PC-9 (cell line): ENCODE measurements at regions not wholly inside any gene's neighbourhood (a gene's known extent, or its start where the extent isn't known, plus 50 kb on each side); places are given as distances from the start of the nearest gene placed in this dataset.

ENCODE experiments used
- BruUV-seq: library from RNA; stranded (reverse); fragments of 400-500 nt; replicated peaks from 2 replicates; lab custom pipeline; 2021; lab: Mats Ljungman, UMichigan
- CTCF ChIA-PET: fragments of 300-600 bp; sonication (Branson Sonifier 250); formaldehyde crosslinking; loops from one replicate; lab custom pipeline; 2022; ENCODE audit warnings: antibody characterized with exemption; lab: Charles Lee
- POLR2A ChIA-PET: fragments of 300-600 bp; sonication (Branson Sonifier 250); formaldehyde crosslinking; loops from one replicate; lab custom pipeline; 2022; ENCODE audit warnings: antibody characterized with exemption; ENCODE audit not compliant: unreplicated experiment; lab: Charles Lee
- DNase-seq, 2 experiments: peaks; one replicate each; pipeline versions ENCODE4 v3.0.0 to v3.0.0-alpha.2; 2015 to 2022; ENCODE audit warnings: mixed read lengths in 1 of 2
- H2AFZ ChIP-seq: fragments of 200-600 bp; sonication (generic); 2 replicates; pipeline ENCODE4 v1.8.1; 2017; ENCODE audit warnings: antibody characterized with exemption
- H3F3A ChIP-seq: fragments of 200-600 bp; sonication (generic); 2 replicates; pipeline ENCODE4 v1.8.1; 2017; ENCODE audit warnings: antibody characterized with exemption, mild to moderate bottlenecking, low read depth; ENCODE audit not compliant: insufficient read depth
- H3K27ac ChIP-seq: fragments of 200-600 bp; sonication (generic); 2 replicates; pipeline ENCODE4 v1.6.1; 2016; ENCODE audit warnings: mixed run types
- H3K27me3 ChIP-seq: fragments of 200-600 bp; sonication (generic); 2 replicates; pipeline ENCODE4 v1.6.1; 2016; ENCODE audit warnings: low read depth, mixed run types; ENCODE audit not compliant: insufficient read depth
- H3K36me3 ChIP-seq: fragments of 200-600 bp; sonication (generic); 2 replicates; pipeline ENCODE4 v1.6.1; 2016; ENCODE audit warnings: low read depth, mixed run types
- H3K4me1 ChIP-seq: fragments of 200-600 bp; sonication (generic); replicated peaks from 2 replicates; pipeline ENCODE4 v1.6.1; 2016; ENCODE audit warnings: mixed run types; ENCODE audit not compliant: insufficient read depth
- H3K4me2 ChIP-seq: fragments of 200-600 bp; sonication (generic); 2 replicates; pipeline ENCODE4 v1.6.1; 2017; ENCODE audit warnings: mixed run types
- H3K4me3 ChIP-seq: fragments of 200-600 bp; sonication (generic); 2 replicates; pipeline ENCODE4 v1.6.1; 2016; ENCODE audit warnings: mixed run types
- H3K79me2 ChIP-seq: fragments of 200-600 bp; sonication (generic); 2 replicates; pipeline ENCODE4 v1.6.1; 2017; ENCODE audit warnings: low read depth, mixed run types
- H3K9me2 ChIP-seq: fragments of 200-600 bp; sonication (generic); 2 replicates; pipeline ENCODE4 v1.8.1; 2017; ENCODE audit warnings: mild to moderate bottlenecking; ENCODE audit not compliant: insufficient read depth
- H3K9me3 ChIP-seq: fragments of 200-600 bp; sonication (generic); 2 replicates; pipeline ENCODE4 v1.8.1; 2016; ENCODE audit warnings: low read depth; ENCODE audit not compliant: insufficient read depth
- H4K20me1 ChIP-seq: fragments of 200-600 bp; sonication (generic); 2 replicates; pipeline ENCODE4 v1.8.1; 2017; ENCODE audit not compliant: insufficient read depth
- EZH2 ChIP-seq: fragments of 200-600 bp; sonication (generic); IDR thresholded peaks from 2 replicates; pipeline ENCODE4 v1.8.0; 2017; ENCODE audit warnings: antibody characterized with exemption, low read depth
- intact Hi-C: fragments of 100-400 bp; cut with micrococcal nuclease; formaldehyde crosslinking; loops from one replicate; pipeline ENCODE4 v1.10.0; 2022; ENCODE audit not compliant: unreplicated experiment
- TF ChIP-seq, protein P1 (sequence below): fragments of 200-600 bp; sonication (generic); conservative IDR thresholded peaks from 2 replicates; pipeline ENCODE4 v1.6.1; 2017; ENCODE audit warnings: mixed run types, antibody characterized with exemption, mild to moderate bottlenecking, moderate library complexity

DNA sequence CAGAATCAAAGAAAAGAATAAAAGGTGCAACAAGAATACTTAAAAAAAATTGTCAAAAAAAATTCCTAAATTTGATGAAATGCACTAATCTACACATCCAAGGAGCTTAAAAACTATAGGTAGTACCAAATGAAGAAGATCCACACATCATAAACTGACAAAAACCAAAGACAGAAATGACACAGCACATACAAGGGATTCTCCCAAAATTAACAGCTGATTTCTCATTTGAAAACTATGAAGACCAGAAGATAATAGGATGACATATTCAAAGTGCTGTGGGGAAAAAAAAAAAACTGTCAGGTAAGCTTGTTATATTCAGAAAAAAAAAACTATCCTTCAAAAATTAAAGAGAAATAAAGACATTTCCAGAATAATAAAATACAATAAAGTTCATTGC lies 618.2 kb downstream of the TNS3 start:
- no peak overlapping the region for H3K4me2 ChIP-seq
- H3K27me3 ChIP-seq: no peaks in the 10 kb centered on the region
- H3F3A ChIP-seq: no peaks in the 10 kb centered on the region
- peaks cover 4% of the 10 kb centered on the region for H3K4me1 ChIP-seq
- H3K79me2 ChIP-seq: no peaks in the 10 kb centered on the region
- DNase-seq: no peak
- BruUV-seq: no TSS peak
- POLR2A ChIA-PET: no interaction called here
- H2AFZ ChIP-seq: no peak overlapping the region
- no peaks in the 10 kb centered on the region for H4K20me1 ChIP-seq
- H3K9me3 ChIP-seq: peaks cover 29% of the 10 kb centered on the region; the same call in 1 of the 2 replicates
- intact Hi-C loops: no loop called here
- H3K9me2 ChIP-seq: no peaks in the 10 kb centered on the region
- no peaks in the 10 kb centered on the region for H3K36me3 ChIP-seq
- CTCF ChIA-PET: no interaction called here
- no peak for TF ChIP-seq EZH2
- TF ChIP-seq, protein P1, sequence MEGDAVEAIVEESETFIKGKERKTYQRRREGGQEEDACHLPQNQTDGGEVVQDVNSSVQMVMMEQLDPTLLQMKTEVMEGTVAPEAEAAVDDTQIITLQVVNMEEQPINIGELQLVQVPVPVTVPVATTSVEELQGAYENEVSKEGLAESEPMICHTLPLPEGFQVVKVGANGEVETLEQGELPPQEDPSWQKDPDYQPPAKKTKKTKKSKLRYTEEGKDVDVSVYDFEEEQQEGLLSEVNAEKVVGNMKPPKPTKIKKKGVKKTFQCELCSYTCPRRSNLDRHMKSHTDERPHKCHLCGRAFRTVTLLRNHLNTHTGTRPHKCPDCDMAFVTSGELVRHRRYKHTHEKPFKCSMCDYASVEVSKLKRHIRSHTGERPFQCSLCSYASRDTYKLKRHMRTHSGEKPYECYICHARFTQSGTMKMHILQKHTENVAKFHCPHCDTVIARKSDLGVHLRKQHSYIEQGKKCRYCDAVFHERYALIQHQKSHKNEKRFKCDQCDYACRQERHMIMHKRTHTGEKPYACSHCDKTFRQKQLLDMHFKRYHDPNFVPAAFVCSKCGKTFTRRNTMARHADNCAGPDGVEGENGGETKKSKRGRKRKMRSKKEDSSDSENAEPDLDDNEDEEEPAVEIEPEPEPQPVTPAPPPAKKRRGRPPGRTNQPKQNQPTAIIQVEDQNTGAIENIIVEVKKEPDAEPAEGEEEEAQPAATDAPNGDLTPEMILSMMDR: no peak
- no peak overlapping the region for H3K27ac ChIP-seq
- no peak overlapping the region for H3K4me3 ChIP-seq

DNA sequence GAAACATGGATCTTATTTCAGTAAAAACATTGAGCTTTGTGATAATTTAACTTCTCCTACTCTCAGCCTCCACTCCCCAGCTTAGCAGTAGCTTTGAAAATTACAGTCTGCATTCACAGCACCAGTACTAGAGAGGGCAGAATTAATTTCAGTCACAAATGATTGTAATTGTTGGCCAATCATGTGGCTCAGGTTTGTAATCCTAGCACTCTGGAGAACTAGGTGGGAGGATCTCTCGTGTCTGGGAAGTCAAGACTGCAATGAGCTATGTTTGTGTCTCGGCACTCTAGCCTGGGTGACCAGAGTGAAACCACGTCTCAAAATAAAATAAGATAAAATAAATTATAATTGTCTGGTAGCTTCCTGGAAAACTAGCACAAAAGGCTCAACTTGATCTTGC lies 620.9 kb downstream of the TNS3 start:
- Histone ChIP-seq H3K9me2 (no peaks in the 10 kb centered on the region), H3K79me2 (no peaks in the 10 kb centered on the region), H3K9me3 (peaks cover 21% of the 10 kb centered on the region; the same call in 1 of the 2 replicates), H3K27ac (no peak overlapping the region), H3F3A (no peaks in the 10 kb centered on the region), H2AFZ (no peak overlapping the region), H4K20me1 (no peaks in the 10 kb centered on the region), H3K27me3 (no peaks in the 10 kb centered on the region), H3K4me3 (no peak overlapping the region), H3K4me1 (no peaks in the 10 kb centered on the region), H3K36me3 (no peaks in the 10 kb centered on the region), H3K4me2 (no peak overlapping the region)
- ChIA-PET CTCF (interaction anchor here (0.5 to 0.6 kb wide), 2 partner anchors 12 to 52 kb away, joined by 3 to 6 read pairs; no protein-coding TSS in a partner anchor), POLR2A (interaction anchor here (0.7 kb wide), 1 partner anchor 392 kb away, joined by 4 read pairs; no protein-coding TSS in a partner anchor)
- intact Hi-C loops: no loop called here
- no TSS peak for BruUV-seq
- TF ChIP-seq EZH2: no peak
- TF ChIP-seq, protein P1: no peak
- DNase-seq: no peak

DNA sequence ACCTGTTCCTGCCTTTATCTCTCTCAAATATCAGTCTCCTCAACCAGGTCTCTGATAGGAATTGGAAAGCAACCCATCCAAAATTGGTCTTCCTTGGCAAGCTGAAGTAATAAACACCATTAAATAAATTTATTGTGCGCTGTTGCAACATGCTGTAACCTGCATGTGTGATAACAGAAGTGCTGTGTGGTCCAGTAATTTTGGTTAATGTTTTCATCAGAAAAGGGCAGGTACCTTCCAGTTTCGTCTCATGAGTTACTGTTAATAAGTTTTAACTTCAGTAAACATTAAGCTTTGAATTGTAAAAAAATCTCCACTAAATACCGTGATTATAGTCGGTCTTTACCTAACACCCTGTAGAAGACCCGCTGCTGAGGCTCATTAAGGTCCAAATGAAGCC lies 624.7 kb downstream of the TNS3 start:
- Histone ChIP-seq H4K20me1 (no peaks in the 10 kb centered on the region), H3K9me2 (no peaks in the 10 kb centered on the region)
- intact Hi-C loops: no loop called here

More for the DNA sequence above, 624.7 kb downstream of the TNS3 start:
- H3K4me3 ChIP-seq: no peak overlapping the region
- H3K4me2 ChIP-seq: no peak overlapping the region
- no peaks in the 10 kb centered on the region for H3K79me2 ChIP-seq
- CTCF ChIA-PET: no interaction called here
- no peaks in the 10 kb centered on the region for H3K36me3 ChIP-seq
- no peaks in the 10 kb centered on the region for H3K9me3 ChIP-seq
- DNase-seq: no peak
- no peak overlapping the region for H3K27ac ChIP-seq
- POLR2A ChIA-PET: no interaction called here
- BruUV-seq: no TSS peak
- TF ChIP-seq, protein P1: no peak
- TF ChIP-seq EZH2: no peak
- H2AFZ ChIP-seq: no peak overlapping the region
- no peaks in the 10 kb centered on the region for H3K27me3 ChIP-seq
- H3K4me1 ChIP-seq: no peaks in the 10 kb centered on the region
- no peaks in the 10 kb centered on the region for H3F3A ChIP-seq
